Lower leg skin (tissue), 4 donors: ENCODE measurements at regions not wholly inside any gene's neighbourhood (a gene's known extent, or its start where the extent isn't known, plus 50 kb on each side); places are given as distances from the start of the nearest gene placed in this dataset.

Experiments used
- DNase-seq, 2 donors: peaks; one replicate each; pipeline ENCODE4 v3.0.0-alpha.2; 2019; ENCODE audit warnings: low spot score in 2 of 2
- H3K4me3 ChIP-seq: fragments of 200-600 bp; sonication (generic); 2 replicates; pipeline ENCODE4 v1.5.1; 2017; ENCODE audit warnings: mild to moderate bottlenecking, low read depth; ENCODE audit not compliant: poor library complexity, severe bottlenecking
- CTCF ChIP-seq, 3 donors: fragments of 450-650 bp; IDR thresholded peaks; one replicate each; pipeline ENCODE4 v1.5.1; 2016; ENCODE audit warnings: antibody characterized with exemption in 3 of 3, mild to moderate bottlenecking in 3 of 3, moderate library complexity in 2 of 3
- POLR2A ChIP-seq, 2 donors: fragments of 450-650 bp; IDR thresholded peaks; one replicate each; pipeline ENCODE4 v1.6.1; 2016 to 2017; ENCODE audit warnings: antibody characterized with exemption in 2 of 2, mild to moderate bottlenecking in 1 of 2, moderate library complexity in 1 of 2
- WGBS, 2 donors: methylation state at CpG; one replicate each; pipeline ENCODE4 v1.1.5; 2018; 5-methylcytosine and 5-hydroxymethylcytosine counted together
- intact Hi-C: fragments of 100-400 bp; cut with DNase I; formaldehyde crosslinking; loops from one replicate; pipeline ENCODE4 v1.15.0; 2023; ENCODE audit warnings: low total_unique reads

GRCh38 chr20:22446613-22447446, 137.5 kb downstream of the FOXA2 start:
- 30 to 33% methylated on average over 5 of the region's 5 CpGs for WGBS, 2 donors
- no peak for TF ChIP-seq POLR2A (IDR thresholded peaks at IDR 0.05)
- no peak for TF ChIP-seq CTCF (IDR thresholded peaks at IDR 0.05)
- DNase-seq, result no peak
- no peak overlapping the region for H3K4me3 ChIP-seq
- intact Hi-C loops, result no loop called here

- intact Hi-C loops, result no loop called here
Observed at GRCh38 chr20:22442318-22442717, 142.1 kb downstream of the FOXA2 start.

GRCh38 chr20:22438926-22439325, 145.4 kb downstream of the FOXA2 start:
- H3K4me3 ChIP-seq, result no peak overlapping the region
- intact Hi-C loops, result no loop called here
- WGBS, 2 donors, result 83 to 88% methylated on average over 4 of the region's 4 CpGs
- TF ChIP-seq POLR2A (IDR thresholded peaks at IDR 0.05) (no peak), CTCF (IDR thresholded peaks at IDR 0.05) (no peak)
- no peak for DNase-seq

More at GRCh38 chr20:22442318-22442717, 142.1 kb downstream of the FOXA2 start:
- 92 to 93% methylated on average over 7 of the region's 7 CpGs for WGBS, 2 donors
- H3K4me3 ChIP-seq, result no peak overlapping the region
- DNase-seq, result no peak
- TF ChIP-seq POLR2A (IDR thresholded peaks at IDR 0.05) (no peak), CTCF (IDR thresholded peaks at IDR 0.05) (no peak)

GRCh38 chr20:22438346-22438745, 146.0 kb downstream of the FOXA2 start:
- intact Hi-C loops, result no loop called here
- no peak overlapping the region for H3K4me3 ChIP-seq
- 73 to 74% methylated on average over 6 of the region's 6 CpGs for WGBS, 2 donors
- no peak for DNase-seq
- TF ChIP-seq POLR2A (IDR thresholded peaks at IDR 0.05) (no peak), CTCF (IDR thresholded peaks at IDR 0.05) (no peak)

- intact Hi-C loops, result no loop called here
- H3K4me3 ChIP-seq, result no peak overlapping the region
- 94 to 98% methylated on average over 1 of the region's 1 CpG for WGBS, 2 donors
- no peak for DNase-seq
- no peak for TF ChIP-seq CTCF (IDR thresholded peaks at IDR 0.05)
- TF ChIP-seq POLR2A (IDR thresholded peaks at IDR 0.05), result no peak
Observed at GRCh38 chr20:22437354-22437753, 147.0 kb downstream of the FOXA2 start.

- 72 to 84% methylated on average over 2 of the region's 2 CpGs for WGBS, 2 donors
- TF ChIP-seq CTCF (IDR thresholded peaks at IDR 0.05) (no peak), POLR2A (IDR thresholded peaks at IDR 0.05) (no peak)
Observed at GRCh38 chr20:22431419-22431818, 153.0 kb downstream of the FOXA2 start.

More at GRCh38 chr20:22431419-22431818, 153.0 kb downstream of the FOXA2 start:
- H3K4me3 ChIP-seq, result no peak overlapping the region
- intact Hi-C loops, result no loop called here
- no peak for DNase-seq
